MM.1S (cell line): ENCODE measurements at regions not wholly inside any gene's neighbourhood (a gene's known extent, or its start where the extent isn't known, plus 50 kb on each side); places are given as distances from the start of the nearest gene placed in this dataset.

ENCODE experiments used
- DNase-seq: peaks from one replicate; pipeline ENCODE4 v3.0.0-alpha.2; 2015
- H2AFZ ChIP-seq: fragments of 300-600 bp; sonication (generic); 2 replicates; pipeline ENCODE4 v1.6.0; 2016; ENCODE audit warnings: antibody characterized with exemption, low read length
- H3F3A ChIP-seq: fragments of 300-600 bp; sonication (generic); 2 replicates; pipeline ENCODE4 v1.6.1; 2016; ENCODE audit warnings: mild to moderate bottlenecking, antibody characterized with exemption, low read length, moderate library complexity, mixed read lengths; ENCODE audit not compliant: insufficient read depth
- H3K27ac ChIP-seq: fragments of 300-600 bp; sonication (generic); 2 replicates; pipeline ENCODE4 v1.5.1; 2016; ENCODE audit warnings: mild to moderate bottlenecking, low read length
- H3K27me3 ChIP-seq: fragments of 300-600 bp; sonication (generic); replicated peaks from 2 replicates; pipeline ENCODE4 v1.6.0; 2016; ENCODE audit warnings: low read length; ENCODE audit not compliant: insufficient read depth
- H3K36me3 ChIP-seq: fragments of 300-600 bp; sonication (generic); replicated peaks from 2 replicates; pipeline ENCODE4 v1.6.1; 2016; ENCODE audit warnings: mild to moderate bottlenecking, low read length, mixed read lengths; ENCODE audit not compliant: insufficient read depth
- H3K4me1 ChIP-seq: fragments of 300-600 bp; sonication (generic); 2 replicates; pipeline ENCODE4 v1.6.1; 2016; ENCODE audit warnings: low read length, mixed read lengths
- H3K4me2 ChIP-seq: fragments of 300-600 bp; sonication (generic); 2 replicates; pipeline ENCODE4 v1.6.0; 2016; ENCODE audit warnings: low read depth, low read length
- H3K4me3 ChIP-seq: fragments of 300-600 bp; sonication (generic); 2 replicates; pipeline ENCODE4 v1.5.1; 2016; ENCODE audit warnings: low read length, mixed read lengths
- H3K79me2 ChIP-seq: fragments of 300-600 bp; sonication (generic); 2 replicates; pipeline ENCODE4 v1.6.1; 2016; ENCODE audit warnings: mixed run types, low read length, mixed read lengths
- H3K9ac ChIP-seq: fragments of 300-600 bp; sonication (generic); 2 replicates; pipeline ENCODE4 v1.6.1; 2016; ENCODE audit warnings: low read length, mixed read lengths
- H3K9me2 ChIP-seq: fragments of 300-600 bp; sonication (generic); replicated peaks from 2 replicates; pipeline ENCODE4 v1.6.1; 2016; ENCODE audit warnings: mild to moderate bottlenecking, low read length, mixed read lengths; ENCODE audit not compliant: insufficient read depth
- H3K9me3 ChIP-seq: fragments of 300-600 bp; sonication (generic); replicated peaks from 2 replicates; pipeline ENCODE4 v1.6.1; 2016; ENCODE audit warnings: mild to moderate bottlenecking, low read length, mixed read lengths; ENCODE audit not compliant: insufficient read depth
- H4K20me1 ChIP-seq: fragments of 300-600 bp; sonication (generic); 2 replicates; pipeline ENCODE4 v1.6.1; 2016; ENCODE audit warnings: mild to moderate bottlenecking, low read length, moderate library complexity, mixed read lengths; ENCODE audit not compliant: insufficient read depth
- CTCF ChIP-seq: fragments of 300-600 bp; sonication (generic); IDR thresholded peaks from 2 replicates; pipeline ENCODE4 v1.5.1; 2016; ENCODE audit warnings: antibody characterized with exemption, low read length, mixed read lengths
- EZH2 ChIP-seq: fragments of 300-600 bp; sonication (generic); optimal IDR thresholded peaks from 2 replicates; pipeline ENCODE3; 2017; ENCODE audit warnings: low read depth, mild to moderate bottlenecking, antibody characterized with exemption, low read length, mixed read lengths
- EZH2phosphoT487 ChIP-seq: fragments of 300-600 bp; sonication (generic); IDR thresholded peaks from 2 replicates; pipeline ENCODE4 v1.6.1; 2018; ENCODE audit warnings: antibody characterized with exemption, low read length

GRCh38 chr9:110142253-110142652 lies 65.7 kb downstream of the C9orf152 start:
- Histone ChIP-seq H3K4me1 (peaks cover 67% of the 10 kb centered on the region), H3K79me2 (peaks cover 92% of the 10 kb centered on the region), H3K4me2 (peak overlapping the region; percentile 75), H3K9me2 (no peaks in the 10 kb centered on the region), H2AFZ (no peak overlapping the region), H3K27me3 (no peaks in the 10 kb centered on the region), H3K36me3 (peaks cover 7% of the 10 kb centered on the region; the same call in 1 of the 2 replicates), H3F3A (peaks cover 32% of the 10 kb centered on the region), H3K27ac (peak overlapping the region; percentile 95), H3K9ac (peak overlapping the region; percentile 39), H4K20me1 (no peaks in the 10 kb centered on the region), H3K9me3 (no peaks in the 10 kb centered on the region), H3K4me3 (peak overlapping the region; percentile 28)
- TF ChIP-seq EZH2phosphoT487 (no peak), EZH2 (no peak), CTCF (no peak)
- no peak for DNase-seq

- Histone ChIP-seq H2AFZ (no peak overlapping the region), H3K4me2 (peak overlapping the region; percentile 75), H3K4me3 (peak overlapping the region; percentile 28), H3K9ac (peak overlapping the region; percentile 39), H3K27me3 (no peaks in the 10 kb centered on the region), H3K9me2 (no peaks in the 10 kb centered on the region), H3K27ac (peak overlapping the region; percentile 95), H4K20me1 (no peaks in the 10 kb centered on the region), H3K79me2 (peaks cover 92% of the 10 kb centered on the region), H3K9me3 (no peaks in the 10 kb centered on the region), H3K36me3 (no peaks in the 10 kb centered on the region; the same call in 1 of the 2 replicates), H3K4me1 (peaks cover 74% of the 10 kb centered on the region), H3F3A (peaks cover 39% of the 10 kb centered on the region)
- TF ChIP-seq EZH2phosphoT487 = no peak
- TF ChIP-seq EZH2 = no peak
- TF ChIP-seq CTCF = peak; percentile 48
- peak; percentile 71 for DNase-seq
Observed at GRCh38 chr9:110142868-110143481, 65.0 kb downstream of the C9orf152 start.

- no peaks in the 10 kb centered on the region for H3K9me3 ChIP-seq
- peak overlapping the region; percentile 38 for H3K4me3 ChIP-seq
- no peaks in the 10 kb centered on the region; the same call in 1 of the 2 replicates for H3K36me3 ChIP-seq
- peak overlapping the region; percentile 75 for H3K4me2 ChIP-seq
- peak; percentile 89 for DNase-seq
- H3K27me3 ChIP-seq = no peaks in the 10 kb centered on the region
- no peaks in the 10 kb centered on the region for H4K20me1 ChIP-seq
- peaks cover 92% of the 10 kb centered on the region for H3K79me2 ChIP-seq
- peak overlapping the region; percentile 95 for H3K27ac ChIP-seq
- no peaks in the 10 kb centered on the region for H3K9me2 ChIP-seq
- H3F3A ChIP-seq = peaks cover 44% of the 10 kb centered on the region
- peaks cover 77% of the 10 kb centered on the region for H3K4me1 ChIP-seq
- peak overlapping the region; percentile 62 for H3K9ac ChIP-seq
- no peak overlapping the region for H2AFZ ChIP-seq
- no peak for TF ChIP-seq EZH2
- no peak for TF ChIP-seq CTCF
- TF ChIP-seq EZH2phosphoT487 = no peak
Observed at GRCh38 chr9:110143485-110143884, 64.5 kb downstream of the C9orf152 start.
